NCI-H128 (cell line): ENCODE measurements at regions not wholly inside any gene's neighbourhood (a gene's known extent, or its start where the extent isn't known, plus 50 kb on each side); places are given as distances from the start of the nearest gene placed in this dataset.
"Not testable (repeated sequence)": the region's sequence is repeated elsewhere in the genome, so short reads cannot be mapped to it uniquely, and the experiment has no call there.

ENCODE experiments used
- DNase-seq: peaks from one replicate; lab custom pipeline; 2025; ENCODE audit not compliant: unreplicated experiment; lab: John Stamatoyannopoulos, UW

GRCh38 chr11:71182791-71183677, 69.3 kb downstream of the SHANK2 start:
- no peak for DNase-seq

GRCh38 chr11:71181566-71181965, 70.8 kb downstream of the SHANK2 start:
- no peak for DNase-seq

- no peak for DNase-seq
These were observed 71.5 kb downstream of the SHANK2 start for GRCh38 chr11:71180694-71181470.

- DNase-seq: no peak
These were observed 72.3 kb downstream of the SHANK2 start for GRCh38 chr11:71179877-71180605.

- no peak for DNase-seq
These were observed 74.3 kb downstream of the SHANK2 start for GRCh38 chr11:71178076-71178475.

GRCh38 chr11:71176812-71177211, 75.6 kb downstream of the SHANK2 start:
- DNase-seq: no peak

GRCh38 chr11:71173709-71174108, 78.7 kb downstream of the SHANK2 start:
- DNase-seq: no peak

- no peak for DNase-seq
These were observed 79.7 kb downstream of the SHANK2 start for GRCh38 chr11:71172680-71173079.

- no peak for DNase-seq
These were observed 80.8 kb downstream of the SHANK2 start for GRCh38 chr11:71171576-71171975.

- no peak for DNase-seq
These were observed 81.6 kb downstream of the SHANK2 start for GRCh38 chr11:71170624-71171423.

GRCh38 chr11:71169313-71169712, 83.1 kb downstream of the SHANK2 start:
- DNase-seq: no peak

GRCh38 chr11:71167814-71168213, 84.6 kb downstream of the SHANK2 start:
- not testable (repeated sequence) for DNase-seq

- no peak for DNase-seq
These were observed 86.6 kb downstream of the SHANK2 start for GRCh38 chr11:71165771-71166170.

GRCh38 chr11:71164621-71165020, 87.8 kb downstream of the SHANK2 start:
- no peak for DNase-seq

- no peak for DNase-seq
These were observed 88.2 kb downstream of the SHANK2 start for GRCh38 chr11:71164186-71164585.

- DNase-seq: no peak
These were observed 89.0 kb downstream of the SHANK2 start for GRCh38 chr11:71163371-71163770.

GRCh38 chr11:71158936-71159335, 93.4 kb downstream of the SHANK2 start:
- DNase-seq: no peak

- not testable (repeated sequence) for DNase-seq
These were observed 94.7 kb downstream of the SHANK2 start for GRCh38 chr11:71157676-71158075.

GRCh38 chr11:71156301-71156700, 96.1 kb downstream of the SHANK2 start:
- DNase-seq: no peak

GRCh38 chr11:71155846-71156245, 96.5 kb downstream of the SHANK2 start:
- DNase-seq: no peak
